Liver (tissue), 7 donors: ENCODE measurements at regions not wholly inside any gene's neighbourhood (a gene's known extent, or its start where the extent isn't known, plus 50 kb on each side); places are given as distances from the start of the nearest gene placed in this dataset.

Source experiments
- DNase-seq: peaks from one replicate; pipeline ENCODE4 v3.0.0-alpha.2; 2017; ENCODE audit warnings: low spot score
- H3K27ac ChIP-seq, 2 donors: one replicate each; pipeline ENCODE4 v1.7.0; 2013; ENCODE audit warnings: inconsistent platforms in 2 of 2, low read length in 2 of 2, control low read depth in 1 of 2, low read depth in 1 of 2, mild to moderate bottlenecking in 1 of 2
- H3K27me3 ChIP-seq, 4 donors: one replicate each; pipeline versions ENCODE4 v1.6.1 to v1.7.0; 2013; ENCODE audit warnings: low read length in 3 of 4, inconsistent platforms in 1 of 4, mild to moderate bottlenecking in 1 of 4, moderate library complexity in 1 of 4; ENCODE audit not compliant: control insufficient read depth in 4 of 4, insufficient read depth in 4 of 4
- H3K36me3 ChIP-seq, 4 donors: one replicate each; pipeline versions ENCODE4 v1.6.1 to v1.7.0; 2013; ENCODE audit warnings: low read length in 3 of 4, mild to moderate bottlenecking in 3 of 4, low read depth in 1 of 4, moderate library complexity in 1 of 4; ENCODE audit not compliant: control insufficient read depth in 4 of 4, insufficient read depth in 3 of 4
- H3K4me1 ChIP-seq, 4 donors: one replicate each; pipeline versions ENCODE4 v1.6.1 to v1.7.0; 2013; ENCODE audit warnings: low read length in 3 of 4, mild to moderate bottlenecking in 3 of 4, moderate library complexity in 1 of 4; ENCODE audit not compliant: control insufficient read depth in 4 of 4, insufficient read depth in 4 of 4
- H3K4me3 ChIP-seq, 3 donors: one replicate each; pipeline versions ENCODE4 v1.6.1 to v1.7.0; 2013; ENCODE audit warnings: low read length in 3 of 3, control low read depth in 1 of 3, low read depth in 1 of 3, mild to moderate bottlenecking in 1 of 3
- H3K9ac ChIP-seq, 2 donors: one replicate each; pipeline ENCODE4 v1.7.0; 2013; ENCODE audit warnings: low read length in 2 of 2, mild to moderate bottlenecking in 2 of 2, moderate library complexity in 2 of 2, control low read depth in 1 of 2, low read depth in 1 of 2
- H3K9me3 ChIP-seq, 4 donors: one replicate each; pipeline versions ENCODE4 v1.6.1 to v1.7.0; 2013; ENCODE audit warnings: low read length in 3 of 4; ENCODE audit not compliant: control insufficient read depth in 4 of 4
- FOXA1 ChIP-seq: IDR thresholded peaks from 2 replicates; pipeline ENCODE4 v1.6.1; 2016; ENCODE audit warnings: antibody characterized with exemption
- HNF4A ChIP-seq, 2 donors: conservative IDR thresholded peaks; 2 replicates each; pipeline ENCODE4 v1.6.1; 2016; ENCODE audit warnings: antibody characterized with exemption in 2 of 2, mild to moderate bottlenecking in 2 of 2
- HNF4G ChIP-seq: IDR thresholded peaks from 2 replicates; pipeline ENCODE4 v1.6.1; 2016; ENCODE audit warnings: antibody characterized with exemption
- JUND ChIP-seq, 2 donors: IDR thresholded peaks; 2 replicates each; pipeline ENCODE4 v1.6.1; 2016; ENCODE audit warnings: antibody characterized with exemption in 2 of 2
- MAX ChIP-seq: IDR thresholded peaks from 2 replicates; pipeline ENCODE4 v1.6.1; 2016; ENCODE audit warnings: antibody characterized with exemption
- NR2F2 ChIP-seq: IDR thresholded peaks from 2 replicates; pipeline ENCODE4 v1.6.1; 2016; ENCODE audit warnings: antibody characterized with exemption
- RAD21 ChIP-seq, 2 donors: IDR thresholded peaks; 2 replicates each; pipeline ENCODE4 v1.6.1; 2016; ENCODE audit warnings: antibody characterized with exemption in 2 of 2, mild to moderate bottlenecking in 2 of 2
- REST ChIP-seq: IDR thresholded peaks from 2 replicates; pipeline ENCODE4 v1.6.1; 2016; ENCODE audit warnings: antibody characterized with exemption, mild to moderate bottlenecking
- RXRA ChIP-seq, 2 donors: IDR thresholded peaks; 2 replicates each; pipeline ENCODE4 v1.6.1; 2017 to 2018; ENCODE audit warnings: antibody characterized with exemption in 2 of 2, mild to moderate bottlenecking in 1 of 2
- SP1 ChIP-seq: IDR thresholded peaks from 2 replicates; pipeline ENCODE4 v1.6.1; 2018; ENCODE audit warnings: antibody characterized with exemption, mild to moderate bottlenecking
- TAF1 ChIP-seq: conservative IDR thresholded peaks from 2 replicates; pipeline ENCODE4 v1.6.1; 2016; ENCODE audit warnings: antibody characterized with exemption, mild to moderate bottlenecking
- YY1 ChIP-seq: IDR thresholded peaks from 2 replicates; pipeline ENCODE4 v1.6.1; 2016; ENCODE audit warnings: antibody characterized with exemption, mild to moderate bottlenecking
- ZBTB33 ChIP-seq: IDR thresholded peaks from 2 replicates; pipeline ENCODE4 v1.6.1; 2016; ENCODE audit warnings: antibody characterized with exemption
- WGBS: extraction: QIAGEN DNeasy Blood & Tissue Kit; methylation state at CpG from one replicate; pipeline ENCODE4 v1.1.7; 2013; 5-methylcytosine and 5-hydroxymethylcytosine counted together
- TF ChIP-seq, protein P1 (sequence below): IDR thresholded peaks from 2 replicates; pipeline ENCODE4 v1.6.1; 2016; ENCODE audit warnings: antibody characterized with exemption
- donor health status: healthy.
- donor health status: healthy.
- donor health status: healthy.
- donor health status: healthy.

DNA sequence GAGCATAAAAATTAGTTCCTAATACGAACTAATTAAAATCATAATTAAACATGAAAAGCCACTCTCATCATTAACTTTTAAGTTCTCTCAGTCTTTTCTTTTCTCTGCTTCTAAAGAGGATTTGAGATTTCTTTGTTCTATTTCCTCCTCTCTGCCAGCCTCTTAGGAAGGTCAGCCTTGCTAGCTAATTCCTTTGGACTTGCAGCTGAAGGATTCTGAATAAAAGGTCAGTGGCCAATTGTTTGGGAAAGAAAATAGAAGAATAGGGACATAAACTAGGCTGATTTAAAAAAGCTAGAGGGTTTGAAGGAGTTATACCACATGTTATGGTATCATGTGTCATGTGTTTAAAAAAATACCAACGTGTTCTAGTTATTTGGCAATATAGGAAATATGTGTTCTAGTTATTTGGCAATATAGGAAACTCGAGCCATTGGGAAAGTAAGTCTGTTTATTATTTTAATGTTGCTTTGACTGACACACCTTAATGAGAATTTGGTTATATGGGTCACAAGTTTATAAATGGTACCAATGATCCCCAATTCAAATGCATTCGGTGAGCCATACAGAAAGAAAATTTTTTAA is 1668.7 kb upstream of the PCDH7 start:
- no peaks in the 10 kb centered on the region for H3K9me3 ChIP-seq
- no peaks in the 10 kb centered on the region for H3K4me1 ChIP-seq
- no peaks in the 10 kb centered on the region for H3K36me3 ChIP-seq
- DNase-seq: no peak
- no peaks in the 10 kb centered on the region for H3K27me3 ChIP-seq
- H3K9ac ChIP-seq: no peak overlapping the region
- 53% methylated on average over 4 of the region's 4 CpGs for WGBS
- H3K4me3 ChIP-seq: no peak overlapping the region
- no peak for TF ChIP-seq REST
- no peak for TF ChIP-seq NR2F2
- no peak for TF ChIP-seq JUND (IDR thresholded peaks at IDR 0.05)
- TF ChIP-seq, protein P1, sequence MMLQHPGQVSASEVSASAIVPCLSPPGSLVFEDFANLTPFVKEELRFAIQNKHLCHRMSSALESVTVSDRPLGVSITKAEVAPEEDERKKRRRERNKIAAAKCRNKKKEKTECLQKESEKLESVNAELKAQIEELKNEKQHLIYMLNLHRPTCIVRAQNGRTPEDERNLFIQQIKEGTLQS: no peak
- no peak for TF ChIP-seq RXRA (IDR thresholded peaks at IDR 0.05)
- TF ChIP-seq HNF4A (conservative IDR thresholded peaks at IDR 0.05): no peak
- TF ChIP-seq SP1: no peak
- no peak for TF ChIP-seq MAX
- TF ChIP-seq YY1: no peak
- no peak overlapping the region for H3K27ac ChIP-seq

GRCh38 chr4:29052266-29052665 is 1667.9 kb upstream of the PCDH7 start:
- DNase-seq: no peak
- no peak overlapping the region for H3K27ac ChIP-seq
- WGBS: 67% methylated on average over 4 of the region's 4 CpGs
- no peaks in the 10 kb centered on the region for H3K4me1 ChIP-seq
- TF ChIP-seq HNF4A (conservative IDR thresholded peaks at IDR 0.05): no peak
- TF ChIP-seq RXRA (IDR thresholded peaks at IDR 0.05): no peak
- TF ChIP-seq JUND (IDR thresholded peaks at IDR 0.05): no peak
- TF ChIP-seq ZBTB33: no peak
- no peak for TF ChIP-seq HNF4G
- TF ChIP-seq RAD21 (IDR thresholded peaks at IDR 0.05): no peak
- no peak for TF ChIP-seq YY1
- TF ChIP-seq FOXA1: no peak
- TF ChIP-seq TAF1: no peak
- TF ChIP-seq NR2F2: no peak
- TF ChIP-seq MAX: no peak
- TF ChIP-seq, protein P1: no peak
- H3K36me3 ChIP-seq: no peaks in the 10 kb centered on the region
- H3K9me3 ChIP-seq: no peaks in the 10 kb centered on the region
- H3K4me3 ChIP-seq: no peak overlapping the region
- no peak overlapping the region for H3K9ac ChIP-seq
- H3K27me3 ChIP-seq: no peaks in the 10 kb centered on the region
